Sigmoid colon (tissue), 3 donors: ENCODE measurements at regions not wholly inside any gene's neighbourhood (a gene's known extent, or its start where the extent isn't known, plus 50 kb on each side); places are given as distances from the start of the nearest gene placed in this dataset.

Experiments used
- CTCF ChIP-seq, 4 experiments: fragments of 450-650 bp in 3 of 4; fragments of 200-600 bp in 1 of 4; IDR thresholded peaks; one replicate each; pipeline ENCODE4 v1.5.1; 2016 to 2019; ENCODE audit warnings: antibody characterized with exemption in 4 of 4, mild to moderate bottlenecking in 3 of 4, moderate library complexity in 2 of 4
- POLR2A ChIP-seq, 2 donors: fragments of 450-650 bp; IDR thresholded peaks; one replicate each; pipeline ENCODE4 v1.6.1; 2016; ENCODE audit warnings: antibody characterized with exemption in 2 of 2, mild to moderate bottlenecking in 2 of 2, moderate library complexity in 2 of 2

GRCh38 chr3:36317915-36318314 lies 62.4 kb upstream of the STAC start:
- TF ChIP-seq CTCF (IDR thresholded peaks at IDR 0.05) (no peak), POLR2A (IDR thresholded peaks at IDR 0.05) (no peak)
